MM.1S (cell line): ENCODE measurements at regions not wholly inside any gene's neighbourhood (a gene's known extent, or its start where the extent isn't known, plus 50 kb on each side); places are given as distances from the start of the nearest gene placed in this dataset.

Source experiments
- DNase-seq: peaks from one replicate; pipeline ENCODE4 v3.0.0-alpha.2; 2015
- H2AFZ ChIP-seq: fragments of 300-600 bp; sonication (generic); 2 replicates; pipeline ENCODE4 v1.6.0; 2016; ENCODE audit warnings: antibody characterized with exemption, low read length
- H3F3A ChIP-seq: fragments of 300-600 bp; sonication (generic); 2 replicates; pipeline ENCODE4 v1.6.1; 2016; ENCODE audit warnings: mild to moderate bottlenecking, antibody characterized with exemption, low read length, moderate library complexity, mixed read lengths; ENCODE audit not compliant: insufficient read depth
- H3K27ac ChIP-seq: fragments of 300-600 bp; sonication (generic); 2 replicates; pipeline ENCODE4 v1.5.1; 2016; ENCODE audit warnings: mild to moderate bottlenecking, low read length
- H3K27me3 ChIP-seq: fragments of 300-600 bp; sonication (generic); replicated peaks from 2 replicates; pipeline ENCODE4 v1.6.0; 2016; ENCODE audit warnings: low read length; ENCODE audit not compliant: insufficient read depth
- H3K36me3 ChIP-seq: fragments of 300-600 bp; sonication (generic); replicated peaks from 2 replicates; pipeline ENCODE4 v1.6.1; 2016; ENCODE audit warnings: mild to moderate bottlenecking, low read length, mixed read lengths; ENCODE audit not compliant: insufficient read depth
- H3K4me1 ChIP-seq: fragments of 300-600 bp; sonication (generic); 2 replicates; pipeline ENCODE4 v1.6.1; 2016; ENCODE audit warnings: low read length, mixed read lengths
- H3K4me2 ChIP-seq: fragments of 300-600 bp; sonication (generic); 2 replicates; pipeline ENCODE4 v1.6.0; 2016; ENCODE audit warnings: low read depth, low read length
- H3K4me3 ChIP-seq: fragments of 300-600 bp; sonication (generic); 2 replicates; pipeline ENCODE4 v1.5.1; 2016; ENCODE audit warnings: low read length, mixed read lengths
- H3K79me2 ChIP-seq: fragments of 300-600 bp; sonication (generic); 2 replicates; pipeline ENCODE4 v1.6.1; 2016; ENCODE audit warnings: mixed run types, low read length, mixed read lengths
- H3K9ac ChIP-seq: fragments of 300-600 bp; sonication (generic); 2 replicates; pipeline ENCODE4 v1.6.1; 2016; ENCODE audit warnings: low read length, mixed read lengths
- H3K9me2 ChIP-seq: fragments of 300-600 bp; sonication (generic); replicated peaks from 2 replicates; pipeline ENCODE4 v1.6.1; 2016; ENCODE audit warnings: mild to moderate bottlenecking, low read length, mixed read lengths; ENCODE audit not compliant: insufficient read depth
- H3K9me3 ChIP-seq: fragments of 300-600 bp; sonication (generic); replicated peaks from 2 replicates; pipeline ENCODE4 v1.6.1; 2016; ENCODE audit warnings: mild to moderate bottlenecking, low read length, mixed read lengths; ENCODE audit not compliant: insufficient read depth
- H4K20me1 ChIP-seq: fragments of 300-600 bp; sonication (generic); 2 replicates; pipeline ENCODE4 v1.6.1; 2016; ENCODE audit warnings: mild to moderate bottlenecking, low read length, moderate library complexity, mixed read lengths; ENCODE audit not compliant: insufficient read depth
- EZH2 ChIP-seq: fragments of 300-600 bp; sonication (generic); optimal IDR thresholded peaks from 2 replicates; pipeline ENCODE3; 2017; ENCODE audit warnings: low read depth, mild to moderate bottlenecking, antibody characterized with exemption, low read length, mixed read lengths
- EZH2phosphoT487 ChIP-seq: fragments of 300-600 bp; sonication (generic); IDR thresholded peaks from 2 replicates; pipeline ENCODE4 v1.6.1; 2018; ENCODE audit warnings: antibody characterized with exemption, low read length
- TF ChIP-seq, protein P1 (sequence below): fragments of 300-600 bp; sonication (generic); IDR thresholded peaks from 2 replicates; pipeline ENCODE4 v1.5.1; 2016; ENCODE audit warnings: antibody characterized with exemption, low read length, mixed read lengths

GRCh38 chr5:106649031-106649430 is 1021.7 kb downstream of the EFNA5 start:
- Histone ChIP-seq H2AFZ (no peak overlapping the region), H3K9me3 (no peaks in the 10 kb centered on the region)

DNA sequence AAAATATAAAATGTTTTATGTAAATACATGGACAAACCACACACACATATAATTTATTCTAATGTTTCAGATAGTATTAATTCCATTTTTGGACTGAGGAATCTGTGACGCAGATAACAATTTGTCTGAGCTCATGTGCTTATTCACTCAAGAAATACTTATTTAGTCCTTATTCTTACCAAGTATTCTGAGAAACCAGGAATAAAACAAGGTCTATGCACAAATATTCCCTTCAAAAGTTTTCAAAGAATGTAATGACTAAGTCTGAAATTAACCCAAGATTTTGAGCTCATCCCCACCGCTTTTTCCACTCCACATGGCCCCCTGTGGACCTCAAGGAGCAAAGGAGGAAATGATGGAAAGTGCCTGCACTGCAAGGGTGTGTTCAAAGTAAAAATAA is 1022.3 kb downstream of the EFNA5 start:
- TF ChIP-seq, protein P1, sequence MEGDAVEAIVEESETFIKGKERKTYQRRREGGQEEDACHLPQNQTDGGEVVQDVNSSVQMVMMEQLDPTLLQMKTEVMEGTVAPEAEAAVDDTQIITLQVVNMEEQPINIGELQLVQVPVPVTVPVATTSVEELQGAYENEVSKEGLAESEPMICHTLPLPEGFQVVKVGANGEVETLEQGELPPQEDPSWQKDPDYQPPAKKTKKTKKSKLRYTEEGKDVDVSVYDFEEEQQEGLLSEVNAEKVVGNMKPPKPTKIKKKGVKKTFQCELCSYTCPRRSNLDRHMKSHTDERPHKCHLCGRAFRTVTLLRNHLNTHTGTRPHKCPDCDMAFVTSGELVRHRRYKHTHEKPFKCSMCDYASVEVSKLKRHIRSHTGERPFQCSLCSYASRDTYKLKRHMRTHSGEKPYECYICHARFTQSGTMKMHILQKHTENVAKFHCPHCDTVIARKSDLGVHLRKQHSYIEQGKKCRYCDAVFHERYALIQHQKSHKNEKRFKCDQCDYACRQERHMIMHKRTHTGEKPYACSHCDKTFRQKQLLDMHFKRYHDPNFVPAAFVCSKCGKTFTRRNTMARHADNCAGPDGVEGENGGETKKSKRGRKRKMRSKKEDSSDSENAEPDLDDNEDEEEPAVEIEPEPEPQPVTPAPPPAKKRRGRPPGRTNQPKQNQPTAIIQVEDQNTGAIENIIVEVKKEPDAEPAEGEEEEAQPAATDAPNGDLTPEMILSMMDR, result no peak
- no peak for TF ChIP-seq EZH2
- TF ChIP-seq EZH2phosphoT487, result no peak
- Histone ChIP-seq H3K4me1 (no peaks in the 10 kb centered on the region), H3K79me2 (no peaks in the 10 kb centered on the region), H3K4me3 (no peak overlapping the region), H3K36me3 (no peaks in the 10 kb centered on the region), H3K27ac (no peak overlapping the region), H2AFZ (no peak overlapping the region), H3K9me3 (no peaks in the 10 kb centered on the region), H3K4me2 (no peak overlapping the region), H4K20me1 (no peaks in the 10 kb centered on the region), H3F3A (no peaks in the 10 kb centered on the region), H3K9me2 (no peaks in the 10 kb centered on the region), H3K27me3 (no peaks in the 10 kb centered on the region), H3K9ac (no peak overlapping the region)
- no peak for DNase-seq

More at GRCh38 chr5:106649031-106649430, 1021.7 kb downstream of the EFNA5 start:
- no peak for DNase-seq
- Histone ChIP-seq H3K27me3 (no peaks in the 10 kb centered on the region), H3K4me2 (no peak overlapping the region), H3K4me3 (no peak overlapping the region), H3K9me2 (no peaks in the 10 kb centered on the region), H4K20me1 (no peaks in the 10 kb centered on the region), H3K79me2 (no peaks in the 10 kb centered on the region), H3K4me1 (no peaks in the 10 kb centered on the region), H3F3A (no peaks in the 10 kb centered on the region), H3K27ac (no peak overlapping the region), H3K36me3 (no peaks in the 10 kb centered on the region), H3K9ac (no peak overlapping the region)
- TF ChIP-seq, protein P1, result no peak
- no peak for TF ChIP-seq EZH2
- no peak for TF ChIP-seq EZH2phosphoT487

DNA sequence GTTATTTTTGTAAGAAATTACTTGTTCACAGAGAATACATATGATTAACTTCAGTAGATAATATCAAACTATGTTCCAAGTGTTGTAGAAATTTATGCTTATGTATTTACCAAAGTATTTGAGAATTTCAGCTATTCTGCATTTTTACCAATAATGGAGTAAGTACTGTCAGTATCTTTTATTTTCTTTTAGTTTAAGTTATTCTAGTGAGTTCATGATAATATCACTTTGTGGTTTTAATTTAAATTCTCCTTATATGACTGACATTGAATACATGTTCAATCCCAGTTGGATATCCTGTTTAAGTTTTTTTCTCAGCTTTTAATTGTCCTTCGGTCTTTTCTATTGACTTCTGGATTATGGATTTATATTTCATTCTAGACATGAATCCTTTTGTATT is 1024.6 kb downstream of the EFNA5 start:
- no peak overlapping the region for H3K9ac ChIP-seq
- DNase-seq, result no peak

More for the DNA sequence above, 1024.6 kb downstream of the EFNA5 start:
- Histone ChIP-seq H3K27me3 (no peaks in the 10 kb centered on the region), H3K9me2 (no peaks in the 10 kb centered on the region), H3F3A (no peaks in the 10 kb centered on the region), H3K4me3 (no peak overlapping the region), H3K36me3 (no peaks in the 10 kb centered on the region), H3K27ac (no peak overlapping the region), H4K20me1 (no peaks in the 10 kb centered on the region), H3K79me2 (no peaks in the 10 kb centered on the region), H3K9me3 (no peaks in the 10 kb centered on the region), H3K4me2 (no peak overlapping the region), H3K4me1 (no peaks in the 10 kb centered on the region), H2AFZ (no peak overlapping the region)
- TF ChIP-seq EZH2phosphoT487, result no peak
- TF ChIP-seq, protein P1, result no peak
- no peak for TF ChIP-seq EZH2
